WERI-Rb-1 (cell line): ENCODE measurements at regions not wholly inside any gene's neighbourhood (a gene's known extent, or its start where the extent isn't known, plus 50 kb on each side); places are given as distances from the start of the nearest gene placed in this dataset.
"Not testable (repeated sequence)": the region's sequence is repeated elsewhere in the genome, so short reads cannot be mapped to it uniquely, and the experiment has no call there.

Experiments used
- DNase-seq: peaks from one replicate; pipeline ENCODE4 v3.0.0-alpha.2; 2020
- H3K27ac ChIP-seq: fragments of 250-450 bp; sonication (Bioruptor Pico); 2 replicates; pipeline ENCODE4 v1.5.1; 2020; ENCODE audit warnings: mild to moderate bottlenecking, moderate library complexity
- H3K27me3 ChIP-seq: fragments of 250-450 bp; sonication (Bioruptor Pico); 2 replicates; pipeline ENCODE4 v1.5.1; 2021; ENCODE audit warnings: mild to moderate bottlenecking, low read depth, moderate library complexity; ENCODE audit not compliant: insufficient read depth, severe bottlenecking
- H3K36me3 ChIP-seq: fragments of 250-450 bp; sonication (Bioruptor Pico); 2 replicates; pipeline ENCODE4 v1.5.1; 2020; ENCODE audit warnings: mild to moderate bottlenecking, moderate library complexity
- H3K4me3 ChIP-seq: 2 replicates; pipeline ENCODE4 v1.5.1; 2011; ENCODE audit warnings: low read depth, mild to moderate bottlenecking, control low read depth, low read length
- H3K9me3 ChIP-seq: fragments of 250-450 bp; sonication (Bioruptor Pico); 2 replicates; pipeline ENCODE4 v1.5.1; 2021; ENCODE audit warnings: mild to moderate bottlenecking, moderate library complexity; ENCODE audit not compliant: severe bottlenecking
- TF ChIP-seq, protein P1 (sequence below): IDR thresholded peaks from 2 replicates; pipeline ENCODE4 v1.5.1; 2011; ENCODE audit warnings: low read depth, mild to moderate bottlenecking, control low read depth, inconsistent platforms, low read length

DNA sequence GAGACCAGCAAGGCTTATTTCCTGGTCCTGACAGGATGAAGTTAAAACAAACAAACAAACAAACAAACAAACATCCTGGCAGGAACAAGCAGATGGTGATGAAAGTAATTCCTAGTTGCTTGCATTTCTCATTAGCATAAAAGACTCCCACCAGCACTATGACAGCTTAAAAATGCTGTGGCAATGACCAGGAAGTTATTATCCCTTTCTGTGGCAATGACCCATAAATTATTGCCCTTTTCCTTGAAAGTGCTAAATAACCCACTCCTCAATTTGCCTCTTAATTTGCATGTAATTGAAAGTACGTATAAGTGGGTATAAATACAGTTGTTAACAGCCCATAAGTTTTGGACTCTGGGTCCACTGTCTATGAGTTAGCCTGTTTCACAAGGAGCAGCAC lies 727.6 kb upstream of the NEGR1 start:
- H3K9me3 ChIP-seq = no peaks in the 10 kb centered on the region
- TF ChIP-seq, protein P1, sequence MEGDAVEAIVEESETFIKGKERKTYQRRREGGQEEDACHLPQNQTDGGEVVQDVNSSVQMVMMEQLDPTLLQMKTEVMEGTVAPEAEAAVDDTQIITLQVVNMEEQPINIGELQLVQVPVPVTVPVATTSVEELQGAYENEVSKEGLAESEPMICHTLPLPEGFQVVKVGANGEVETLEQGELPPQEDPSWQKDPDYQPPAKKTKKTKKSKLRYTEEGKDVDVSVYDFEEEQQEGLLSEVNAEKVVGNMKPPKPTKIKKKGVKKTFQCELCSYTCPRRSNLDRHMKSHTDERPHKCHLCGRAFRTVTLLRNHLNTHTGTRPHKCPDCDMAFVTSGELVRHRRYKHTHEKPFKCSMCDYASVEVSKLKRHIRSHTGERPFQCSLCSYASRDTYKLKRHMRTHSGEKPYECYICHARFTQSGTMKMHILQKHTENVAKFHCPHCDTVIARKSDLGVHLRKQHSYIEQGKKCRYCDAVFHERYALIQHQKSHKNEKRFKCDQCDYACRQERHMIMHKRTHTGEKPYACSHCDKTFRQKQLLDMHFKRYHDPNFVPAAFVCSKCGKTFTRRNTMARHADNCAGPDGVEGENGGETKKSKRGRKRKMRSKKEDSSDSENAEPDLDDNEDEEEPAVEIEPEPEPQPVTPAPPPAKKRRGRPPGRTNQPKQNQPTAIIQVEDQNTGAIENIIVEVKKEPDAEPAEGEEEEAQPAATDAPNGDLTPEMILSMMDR = no peak
- DNase-seq = no peak
- no peaks in the 10 kb centered on the region for H3K27me3 ChIP-seq
- no peak overlapping the region for H3K4me3 ChIP-seq
- no peaks in the 10 kb centered on the region for H3K36me3 ChIP-seq
- H3K27ac ChIP-seq = no peak overlapping the region

DNA sequence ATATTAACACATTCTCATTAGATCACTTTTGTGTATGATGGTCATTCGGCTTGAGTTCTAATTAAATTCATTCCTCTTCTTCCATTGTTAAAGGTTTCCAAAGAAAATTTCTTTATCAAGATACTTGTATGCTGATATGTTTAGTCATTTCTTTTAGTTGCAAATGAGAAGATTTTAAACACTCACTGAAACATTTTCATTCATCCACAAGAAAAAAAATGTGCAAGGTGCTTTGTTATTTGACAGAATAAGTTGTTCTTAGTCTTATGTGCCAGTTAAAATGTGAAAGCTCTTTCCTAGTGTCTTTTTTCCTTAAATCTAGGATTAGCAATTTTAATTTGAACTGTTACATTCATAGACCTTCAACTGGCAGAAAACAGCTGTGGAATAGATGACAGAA lies 727.0 kb upstream of the NEGR1 start:
- no peak for DNase-seq
- Histone ChIP-seq H3K27ac (no peak overlapping the region), H3K27me3 (no peaks in the 10 kb centered on the region), H3K4me3 (no peak overlapping the region), H3K36me3 (no peaks in the 10 kb centered on the region), H3K9me3 (no peaks in the 10 kb centered on the region)
- TF ChIP-seq, protein P1 = no peak

- DNase-seq = no peak
- Histone ChIP-seq H3K27ac (no peak overlapping the region), H3K27me3 (no peaks in the 10 kb centered on the region), H3K4me3 (no peak overlapping the region), H3K9me3 (no peaks in the 10 kb centered on the region), H3K36me3 (no peaks in the 10 kb centered on the region)
- TF ChIP-seq, protein P1 = no peak
Observed at GRCh38 chr1:72997624-72998023, 715.3 kb upstream of the NEGR1 start.

GRCh38 chr1:72997041-72997440 lies 714.7 kb upstream of the NEGR1 start:
- H3K27ac ChIP-seq = no peak overlapping the region
- H3K36me3 ChIP-seq = no peaks in the 10 kb centered on the region
- no peak overlapping the region for H3K4me3 ChIP-seq
- no peaks in the 10 kb centered on the region for H3K27me3 ChIP-seq
- DNase-seq = no peak
- no peaks in the 10 kb centered on the region for H3K9me3 ChIP-seq
- TF ChIP-seq, protein P1 = no peak

- H3K4me3 ChIP-seq, H3K27ac ChIP-seq, H3K36me3 ChIP-seq, DNase-seq, H3K27me3 ChIP-seq, H3K9me3 ChIP-seq: not testable (repeated sequence)
Observed at GRCh38 chr1:72987871-72988270, 705.5 kb upstream of the NEGR1 start.

DNA sequence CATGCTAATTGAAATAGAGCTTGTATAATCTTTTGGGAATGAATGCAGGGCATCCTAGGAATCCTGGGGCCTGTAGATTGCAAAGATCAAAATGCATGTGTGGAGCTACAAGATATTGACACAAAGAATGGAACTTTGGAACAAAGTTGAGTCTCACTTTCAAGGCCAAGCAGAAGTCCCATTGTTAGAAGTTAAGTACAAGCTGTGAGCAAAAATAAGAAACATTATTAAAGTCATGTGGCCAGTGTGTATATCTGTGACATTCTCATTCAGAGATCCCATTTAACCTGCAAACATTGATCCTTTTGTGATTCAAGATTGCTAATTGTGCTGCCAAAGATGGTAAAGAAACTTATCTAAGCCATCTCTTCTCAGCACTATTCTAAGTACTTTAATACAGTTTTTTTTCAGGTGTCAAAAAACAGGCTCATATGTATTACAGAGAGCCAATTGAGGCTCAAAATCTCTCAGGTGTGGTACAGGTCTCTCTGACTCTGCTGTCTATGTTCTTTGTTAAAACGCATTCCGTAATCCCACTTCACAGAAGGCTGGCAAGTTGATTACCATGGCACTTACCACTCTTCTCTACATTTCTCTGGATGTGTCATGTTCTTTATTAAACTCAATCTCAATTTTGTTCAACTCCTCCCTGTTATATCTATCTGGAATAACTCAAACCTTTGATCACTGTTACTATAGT lies 704.4 kb upstream of the NEGR1 start:
- Histone ChIP-seq H3K27ac (no peak overlapping the region), H3K36me3 (no peaks in the 10 kb centered on the region), H3K9me3 (no peaks in the 10 kb centered on the region), H3K4me3 (no peak overlapping the region), H3K27me3 (no peaks in the 10 kb centered on the region)
- TF ChIP-seq, protein P1 = no peak
- DNase-seq = no peak

GRCh38 chr1:72985024-72985423 lies 702.7 kb upstream of the NEGR1 start:
- not testable (repeated sequence) for H3K9me3 ChIP-seq, H3K4me3 ChIP-seq, H3K36me3 ChIP-seq, H3K27ac ChIP-seq, DNase-seq, H3K27me3 ChIP-seq

DNA sequence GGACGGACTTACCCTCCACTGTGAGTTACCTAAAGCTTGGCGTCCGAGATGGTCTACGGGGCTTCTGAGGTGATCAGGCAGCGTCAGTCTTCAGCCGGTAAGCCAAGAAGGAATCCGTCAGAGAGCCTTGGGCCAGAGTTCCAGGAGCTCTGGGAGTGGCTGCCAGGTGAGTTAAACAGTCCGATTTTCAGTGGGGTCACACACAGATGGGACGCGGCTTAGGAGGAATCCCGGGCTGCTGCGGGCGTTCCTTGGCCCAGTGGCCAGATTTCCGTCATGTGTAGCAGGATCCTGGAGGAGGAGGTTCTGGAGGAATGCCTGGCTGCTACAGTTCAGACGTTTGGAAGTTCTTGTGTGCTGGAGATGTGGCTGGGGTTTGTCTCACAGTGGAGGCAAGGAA lies 700.7 kb upstream of the NEGR1 start:
- not testable (repeated sequence) for H3K27ac ChIP-seq, H3K9me3 ChIP-seq, DNase-seq, H3K36me3 ChIP-seq, H3K27me3 ChIP-seq, H3K4me3 ChIP-seq
